PC-9 (cell line): ENCODE measurements at regions not wholly inside any gene's neighbourhood (a gene's known extent, or its start where the extent isn't known, plus 50 kb on each side); places are given as distances from the start of the nearest gene placed in this dataset.
"Not testable (repeated sequence)": the region's sequence is repeated elsewhere in the genome, so short reads cannot be mapped to it uniquely, and the experiment has no call there.

Experiments
- BruUV-seq: library from RNA; stranded (reverse); fragments of 400-500 nt; replicated peaks from 2 replicates; lab custom pipeline; 2021; lab: Mats Ljungman, UMichigan
- CTCF ChIA-PET: fragments of 300-600 bp; sonication (Branson Sonifier 250); formaldehyde crosslinking; loops from one replicate; lab custom pipeline; 2022; ENCODE audit warnings: antibody characterized with exemption; lab: Charles Lee
- POLR2A ChIA-PET: fragments of 300-600 bp; sonication (Branson Sonifier 250); formaldehyde crosslinking; loops from one replicate; lab custom pipeline; 2022; ENCODE audit warnings: antibody characterized with exemption; ENCODE audit not compliant: unreplicated experiment; lab: Charles Lee
- DNase-seq, 2 experiments: peaks; one replicate each; pipeline versions ENCODE4 v3.0.0 to v3.0.0-alpha.2; 2015 to 2022; ENCODE audit warnings: mixed read lengths in 1 of 2
- H2AFZ ChIP-seq: fragments of 200-600 bp; sonication (generic); 2 replicates; pipeline ENCODE4 v1.8.1; 2017; ENCODE audit warnings: antibody characterized with exemption
- H3F3A ChIP-seq: fragments of 200-600 bp; sonication (generic); 2 replicates; pipeline ENCODE4 v1.8.1; 2017; ENCODE audit warnings: antibody characterized with exemption, mild to moderate bottlenecking, low read depth; ENCODE audit not compliant: insufficient read depth
- H3K27ac ChIP-seq: fragments of 200-600 bp; sonication (generic); 2 replicates; pipeline ENCODE4 v1.6.1; 2016; ENCODE audit warnings: mixed run types
- H3K27me3 ChIP-seq: fragments of 200-600 bp; sonication (generic); 2 replicates; pipeline ENCODE4 v1.6.1; 2016; ENCODE audit warnings: low read depth, mixed run types; ENCODE audit not compliant: insufficient read depth
- H3K36me3 ChIP-seq: fragments of 200-600 bp; sonication (generic); 2 replicates; pipeline ENCODE4 v1.6.1; 2016; ENCODE audit warnings: low read depth, mixed run types
- H3K4me1 ChIP-seq: fragments of 200-600 bp; sonication (generic); replicated peaks from 2 replicates; pipeline ENCODE4 v1.6.1; 2016; ENCODE audit warnings: mixed run types; ENCODE audit not compliant: insufficient read depth
- H3K4me2 ChIP-seq: fragments of 200-600 bp; sonication (generic); 2 replicates; pipeline ENCODE4 v1.6.1; 2017; ENCODE audit warnings: mixed run types
- H3K4me3 ChIP-seq: fragments of 200-600 bp; sonication (generic); 2 replicates; pipeline ENCODE4 v1.6.1; 2016; ENCODE audit warnings: mixed run types
- H3K79me2 ChIP-seq: fragments of 200-600 bp; sonication (generic); 2 replicates; pipeline ENCODE4 v1.6.1; 2017; ENCODE audit warnings: low read depth, mixed run types
- H3K9me2 ChIP-seq: fragments of 200-600 bp; sonication (generic); 2 replicates; pipeline ENCODE4 v1.8.1; 2017; ENCODE audit warnings: mild to moderate bottlenecking; ENCODE audit not compliant: insufficient read depth
- H3K9me3 ChIP-seq: fragments of 200-600 bp; sonication (generic); 2 replicates; pipeline ENCODE4 v1.8.1; 2016; ENCODE audit warnings: low read depth; ENCODE audit not compliant: insufficient read depth
- H4K20me1 ChIP-seq: fragments of 200-600 bp; sonication (generic); 2 replicates; pipeline ENCODE4 v1.8.1; 2017; ENCODE audit not compliant: insufficient read depth
- EZH2 ChIP-seq: fragments of 200-600 bp; sonication (generic); IDR thresholded peaks from 2 replicates; pipeline ENCODE4 v1.8.0; 2017; ENCODE audit warnings: antibody characterized with exemption, low read depth
- intact Hi-C: fragments of 100-400 bp; cut with micrococcal nuclease; formaldehyde crosslinking; loops from one replicate; pipeline ENCODE4 v1.10.0; 2022; ENCODE audit not compliant: unreplicated experiment
- TF ChIP-seq, protein P1 (sequence below): fragments of 200-600 bp; sonication (generic); conservative IDR thresholded peaks from 2 replicates; pipeline ENCODE4 v1.6.1; 2017; ENCODE audit warnings: mixed run types, antibody characterized with exemption, mild to moderate bottlenecking, moderate library complexity

DNA sequence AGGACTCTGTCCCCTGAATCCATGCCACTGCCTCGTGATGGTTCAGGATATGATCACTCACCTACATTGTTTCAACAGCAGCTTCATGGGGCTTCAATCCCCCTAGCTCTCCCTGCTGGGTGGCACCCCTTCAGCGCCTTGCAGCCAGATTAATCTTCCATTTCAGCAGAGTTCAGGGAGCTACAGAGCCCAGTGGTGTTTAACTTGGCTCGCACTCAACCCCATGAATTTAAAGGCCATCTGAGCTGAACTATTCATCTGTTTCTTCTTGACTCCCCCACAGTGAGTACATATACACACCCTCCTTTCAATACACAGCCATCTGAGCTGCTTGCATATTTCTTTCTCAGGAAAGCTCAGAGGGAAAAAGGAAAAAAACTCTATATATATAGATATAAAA lies 202.8 kb upstream of the C16orf82 start:
- no TSS peak for BruUV-seq
- Histone ChIP-seq H3K9me2 (no peaks in the 10 kb centered on the region), H3K9me3 (no peaks in the 10 kb centered on the region), H3K79me2 (no peaks in the 10 kb centered on the region), H3K27ac (no peak overlapping the region), H3K4me1 (no peaks in the 10 kb centered on the region), H3K36me3 (no peaks in the 10 kb centered on the region), H4K20me1 (no peaks in the 10 kb centered on the region), H3F3A (no peaks in the 10 kb centered on the region), H2AFZ (no peak overlapping the region), H3K4me2 (no peak overlapping the region), H3K4me3 (no peak overlapping the region), H3K27me3 (peaks cover 33% of the 10 kb centered on the region; the same call in 1 of the 2 replicates)
- TF ChIP-seq EZH2, result no peak
- TF ChIP-seq, protein P1, sequence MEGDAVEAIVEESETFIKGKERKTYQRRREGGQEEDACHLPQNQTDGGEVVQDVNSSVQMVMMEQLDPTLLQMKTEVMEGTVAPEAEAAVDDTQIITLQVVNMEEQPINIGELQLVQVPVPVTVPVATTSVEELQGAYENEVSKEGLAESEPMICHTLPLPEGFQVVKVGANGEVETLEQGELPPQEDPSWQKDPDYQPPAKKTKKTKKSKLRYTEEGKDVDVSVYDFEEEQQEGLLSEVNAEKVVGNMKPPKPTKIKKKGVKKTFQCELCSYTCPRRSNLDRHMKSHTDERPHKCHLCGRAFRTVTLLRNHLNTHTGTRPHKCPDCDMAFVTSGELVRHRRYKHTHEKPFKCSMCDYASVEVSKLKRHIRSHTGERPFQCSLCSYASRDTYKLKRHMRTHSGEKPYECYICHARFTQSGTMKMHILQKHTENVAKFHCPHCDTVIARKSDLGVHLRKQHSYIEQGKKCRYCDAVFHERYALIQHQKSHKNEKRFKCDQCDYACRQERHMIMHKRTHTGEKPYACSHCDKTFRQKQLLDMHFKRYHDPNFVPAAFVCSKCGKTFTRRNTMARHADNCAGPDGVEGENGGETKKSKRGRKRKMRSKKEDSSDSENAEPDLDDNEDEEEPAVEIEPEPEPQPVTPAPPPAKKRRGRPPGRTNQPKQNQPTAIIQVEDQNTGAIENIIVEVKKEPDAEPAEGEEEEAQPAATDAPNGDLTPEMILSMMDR, result no peak
- DNase-seq, result no peak
- intact Hi-C loops, result no loop called here
- ChIA-PET POLR2A (no interaction called here), CTCF (no interaction called here)

DNA sequence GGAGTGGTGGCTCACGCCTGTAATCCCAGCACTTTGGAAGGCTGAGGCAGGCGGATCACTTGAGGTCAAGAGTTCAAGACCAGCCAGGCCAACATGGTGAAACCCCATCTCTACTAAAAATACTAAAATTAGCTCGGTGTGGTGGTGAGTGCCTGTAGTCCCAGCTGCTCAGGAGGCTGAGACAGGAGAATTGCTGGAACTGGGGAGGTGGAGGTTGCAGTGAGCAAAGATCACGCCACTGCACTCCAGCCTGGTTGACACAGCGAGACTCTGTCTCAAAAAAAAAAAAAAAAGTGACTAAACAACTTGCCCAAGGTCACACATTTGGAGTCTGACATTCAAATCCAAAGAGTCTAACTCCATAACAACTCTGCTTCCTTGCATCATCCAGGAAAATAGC lies 192.4 kb upstream of the C16orf82 start:
- H3K9me3 ChIP-seq, H3K4me2 ChIP-seq, H3K9me2 ChIP-seq, H2AFZ ChIP-seq, H4K20me1 ChIP-seq, CTCF ChIA-PET, H3F3A ChIP-seq, H3K4me1 ChIP-seq, DNase-seq, H3K4me3 ChIP-seq, BruUV-seq, H3K79me2 ChIP-seq, H3K27ac ChIP-seq, POLR2A ChIA-PET, H3K36me3 ChIP-seq, intact Hi-C loops: not testable (repeated sequence)
- peaks cover 35% of the 10 kb centered on the region; the same call in 1 of the 2 replicates for H3K27me3 ChIP-seq

DNA sequence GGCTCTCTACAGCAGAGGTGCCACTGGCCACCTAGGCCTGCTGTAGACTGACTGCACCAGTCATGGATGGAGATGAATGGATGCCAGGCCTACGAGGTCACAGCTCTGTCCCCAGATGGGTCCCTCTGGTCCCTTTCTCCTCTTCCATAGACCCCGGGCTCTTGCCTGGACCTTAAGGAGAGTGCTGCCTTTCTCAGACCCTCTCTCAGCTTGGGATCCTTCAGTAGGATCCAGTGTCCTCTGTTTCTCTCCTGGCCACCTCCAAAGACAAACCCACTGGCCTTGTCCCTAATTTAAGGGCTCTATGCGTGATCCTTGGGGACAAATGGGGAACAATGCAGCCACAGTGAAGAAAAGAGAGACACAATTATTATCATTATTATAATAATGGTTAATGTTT lies 189.3 kb upstream of the C16orf82 start:
- H3K4me2 ChIP-seq, result no peak overlapping the region
- no TSS peak for BruUV-seq

More for the DNA sequence above, 189.3 kb upstream of the C16orf82 start:
- Histone ChIP-seq H3K4me3 (no peak overlapping the region), H3K9me3 (no peaks in the 10 kb centered on the region), H3K9me2 (no peaks in the 10 kb centered on the region), H3F3A (no peaks in the 10 kb centered on the region), H4K20me1 (no peaks in the 10 kb centered on the region), H3K27ac (no peak overlapping the region), H2AFZ (no peak overlapping the region), H3K4me1 (no peaks in the 10 kb centered on the region), H3K79me2 (no peaks in the 10 kb centered on the region), H3K36me3 (no peaks in the 10 kb centered on the region), H3K27me3 (peaks cover 28% of the 10 kb centered on the region; the same call in 1 of the 2 replicates)
- CTCF ChIA-PET, result no interaction called here
- POLR2A ChIA-PET, result no interaction called here
- TF ChIP-seq, protein P1, result no peak
- no peak for TF ChIP-seq EZH2
- DNase-seq, result no peak
- intact Hi-C loops, result no loop called here
